Fibroblast of gingiva (primary cell): ENCODE measurements at regions not wholly inside any gene's neighbourhood (a gene's known extent, or its start where the extent isn't known, plus 50 kb on each side); places are given as distances from the start of the nearest gene placed in this dataset.

ENCODE experiments used
- DNase-seq: peaks from one replicate; pipeline ENCODE4 v3.0.0-alpha.2; 2011; ENCODE audit warnings: low read depth

- DNase-seq: no peak
Measured at GRCh38 chr13:103326326-103326725, 260.1 kb upstream of the SLC10A2 start.

GRCh38 chr13:103325672-103326071 is 259.5 kb upstream of the SLC10A2 start:
- DNase-seq: no peak

- DNase-seq: no peak
Measured at GRCh38 chr13:103324641-103325040, 258.4 kb upstream of the SLC10A2 start.

GRCh38 chr13:103315711-103316110 is 249.5 kb upstream of the SLC10A2 start:
- no peak for DNase-seq

GRCh38 chr13:103312467-103312866 is 246.2 kb upstream of the SLC10A2 start:
- DNase-seq: no peak

GRCh38 chr13:103308667-103309066 is 242.4 kb upstream of the SLC10A2 start:
- DNase-seq: no peak

- no peak for DNase-seq
Measured at GRCh38 chr13:103306163-103306562, 239.9 kb upstream of the SLC10A2 start.

- no peak for DNase-seq
Measured at GRCh38 chr13:103303078-103303651, 236.9 kb upstream of the SLC10A2 start.

- no peak for DNase-seq
Measured at GRCh38 chr13:103302676-103303075, 236.5 kb upstream of the SLC10A2 start.

- no peak for DNase-seq
Measured at GRCh38 chr13:103299079-103299478, 232.9 kb upstream of the SLC10A2 start.

GRCh38 chr13:103297083-103297482 is 230.9 kb upstream of the SLC10A2 start:
- DNase-seq: no peak

GRCh38 chr13:103291798-103292572 is 225.8 kb upstream of the SLC10A2 start:
- DNase-seq: no peak

- no peak for DNase-seq
Measured at GRCh38 chr13:103291226-103291625, 225.0 kb upstream of the SLC10A2 start.

- DNase-seq: no peak
Measured at GRCh38 chr13:103289681-103290080, 223.5 kb upstream of the SLC10A2 start.

GRCh38 chr13:103288114-103288513 is 221.9 kb upstream of the SLC10A2 start:
- DNase-seq: no peak

GRCh38 chr13:103287659-103288058 is 221.4 kb upstream of the SLC10A2 start:
- DNase-seq: no peak

- no peak for DNase-seq
Measured at GRCh38 chr13:103284466-103284865, 218.2 kb upstream of the SLC10A2 start.

GRCh38 chr13:103283451-103283820 is 217.2 kb upstream of the SLC10A2 start:
- no peak for DNase-seq

GRCh38 chr13:103282571-103283450 is 216.6 kb upstream of the SLC10A2 start:
- DNase-seq: peak; percentile 2

GRCh38 chr13:103277959-103278694 is 211.9 kb upstream of the SLC10A2 start:
- DNase-seq: no peak

- no peak for DNase-seq
Measured at GRCh38 chr13:103276775-103277498, 210.7 kb upstream of the SLC10A2 start.

GRCh38 chr13:103275722-103276121 is 209.5 kb upstream of the SLC10A2 start:
- no peak for DNase-seq
